Adrenal gland (tissue), 5 donors: ENCODE measurements at regions not wholly inside any gene's neighbourhood (a gene's known extent, or its start where the extent isn't known, plus 50 kb on each side); places are given as distances from the start of the nearest gene placed in this dataset.

Experiments used
- POLR2A ChIP-seq, 2 donors: fragments of 450-650 bp; IDR thresholded peaks; one replicate each; pipeline ENCODE4 v1.6.1; 2017; ENCODE audit warnings: antibody characterized with exemption in 2 of 2, mild to moderate bottlenecking in 2 of 2, moderate library complexity in 1 of 2
- TF ChIP-seq, protein P1 (sequence below), 6 experiments: fragments of 450-650 bp in 4 of 6; fragments of 200-600 bp in 2 of 6; sonication (generic) in 1 of 6; IDR thresholded peaks; 1 replicate in 5 of 6; 2 replicates in 1 of 6; pipeline versions ENCODE4 v1.5.1 to v1.8.0; 2016 to 2021; ENCODE audit warnings: antibody characterized with exemption in 6 of 6, mild to moderate bottlenecking in 2 of 6, moderate library complexity in 1 of 6
- donor health status: DM: no; HTN: no; CAD: no.

DNA sequence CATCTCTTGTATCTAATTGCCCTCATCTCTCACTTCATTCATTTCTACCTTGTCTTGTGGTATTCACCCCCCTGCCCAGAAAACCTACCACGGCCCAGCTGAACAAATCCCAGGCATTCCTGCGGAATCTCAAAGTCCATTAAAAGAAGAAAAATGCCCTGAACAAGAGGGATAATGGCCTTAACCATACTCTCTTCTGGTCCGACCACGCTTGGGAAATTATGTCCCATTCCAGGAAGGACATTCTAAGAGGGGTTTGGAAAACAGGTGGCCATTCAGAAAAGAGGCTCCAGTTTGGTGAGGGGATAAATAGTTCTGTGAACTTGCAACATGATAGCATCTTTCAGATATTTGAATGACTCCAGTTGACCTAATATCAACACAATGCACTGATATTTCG lies 349.9 kb upstream of the ZNF521 start:
- TF ChIP-seq, protein P1, sequence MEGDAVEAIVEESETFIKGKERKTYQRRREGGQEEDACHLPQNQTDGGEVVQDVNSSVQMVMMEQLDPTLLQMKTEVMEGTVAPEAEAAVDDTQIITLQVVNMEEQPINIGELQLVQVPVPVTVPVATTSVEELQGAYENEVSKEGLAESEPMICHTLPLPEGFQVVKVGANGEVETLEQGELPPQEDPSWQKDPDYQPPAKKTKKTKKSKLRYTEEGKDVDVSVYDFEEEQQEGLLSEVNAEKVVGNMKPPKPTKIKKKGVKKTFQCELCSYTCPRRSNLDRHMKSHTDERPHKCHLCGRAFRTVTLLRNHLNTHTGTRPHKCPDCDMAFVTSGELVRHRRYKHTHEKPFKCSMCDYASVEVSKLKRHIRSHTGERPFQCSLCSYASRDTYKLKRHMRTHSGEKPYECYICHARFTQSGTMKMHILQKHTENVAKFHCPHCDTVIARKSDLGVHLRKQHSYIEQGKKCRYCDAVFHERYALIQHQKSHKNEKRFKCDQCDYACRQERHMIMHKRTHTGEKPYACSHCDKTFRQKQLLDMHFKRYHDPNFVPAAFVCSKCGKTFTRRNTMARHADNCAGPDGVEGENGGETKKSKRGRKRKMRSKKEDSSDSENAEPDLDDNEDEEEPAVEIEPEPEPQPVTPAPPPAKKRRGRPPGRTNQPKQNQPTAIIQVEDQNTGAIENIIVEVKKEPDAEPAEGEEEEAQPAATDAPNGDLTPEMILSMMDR (IDR thresholded peaks at IDR 0.05): no peak
- TF ChIP-seq POLR2A (IDR thresholded peaks at IDR 0.05): no peak
